Dedifferentiated amniotic fluid mesenchymal stem cell (primary cell): ENCODE measurements at regions not wholly inside any gene's neighbourhood (a gene's known extent, or its start where the extent isn't known, plus 50 kb on each side); places are given as distances from the start of the nearest gene placed in this dataset.

Experiments
- DNase-seq: peaks from one replicate; pipeline ENCODE4 v3.0.0-alpha.2; 2016; ENCODE audit errors: extremely low spot score

DNA sequence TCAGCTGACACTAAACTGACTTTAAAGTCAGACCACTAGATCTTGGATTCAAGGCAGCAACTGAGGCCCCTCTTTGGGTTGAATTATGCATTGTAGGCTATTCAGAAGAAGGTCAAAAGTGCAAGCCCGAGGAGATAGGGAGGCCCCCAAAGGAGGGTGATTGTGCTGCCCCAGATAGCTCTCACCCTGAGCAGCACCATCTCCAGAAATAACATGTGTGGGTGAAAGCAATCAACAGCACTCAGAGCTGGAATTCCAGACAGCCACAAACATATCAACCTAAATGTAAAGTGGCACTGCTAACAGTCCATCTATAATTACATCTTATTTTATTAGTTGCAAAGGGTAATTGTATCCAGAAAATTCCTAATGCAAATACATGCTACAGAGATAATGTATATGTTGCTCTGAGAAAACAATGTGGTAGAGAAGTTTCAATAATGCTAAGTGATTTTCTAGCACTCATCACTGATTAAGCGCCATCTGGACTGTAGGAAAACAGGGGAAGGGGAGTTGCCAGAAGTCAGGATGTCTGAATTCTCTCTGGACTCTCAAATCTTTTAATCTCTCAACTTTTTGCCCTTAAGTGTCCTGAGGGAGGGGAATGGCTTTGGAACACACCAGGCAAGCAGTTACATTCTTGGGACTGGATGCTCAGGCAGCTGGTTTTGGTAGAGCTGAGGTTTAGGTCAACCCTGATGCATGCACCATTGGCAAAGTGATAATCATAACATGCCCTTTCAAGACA lies 61.8 kb upstream of the SFRP2 start:
- DNase-seq = no peak

DNA sequence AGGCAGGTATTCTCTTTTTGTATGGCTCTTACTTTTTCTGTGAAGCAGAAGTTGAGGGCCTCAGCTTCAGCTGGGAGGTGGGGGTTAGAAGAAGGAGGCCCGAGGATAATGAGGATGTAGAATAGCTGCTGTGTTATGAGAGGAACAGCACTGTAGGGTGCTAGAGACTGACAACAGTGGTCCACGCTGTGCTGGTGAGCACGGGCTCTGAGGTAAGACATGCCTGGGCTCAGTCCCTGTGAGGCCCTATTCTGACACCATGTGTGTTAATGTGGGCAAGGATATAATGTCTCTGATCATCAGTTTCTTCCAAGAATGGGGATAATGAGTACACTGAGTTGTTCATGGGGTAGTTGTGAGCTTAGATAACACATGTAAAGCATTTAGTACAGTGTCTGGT lies 55.3 kb upstream of the SFRP2 start:
- DNase-seq = no peak
